ENCODE measurements at regions not wholly inside any gene's neighbourhood (a gene's known extent, or its start where the extent isn't known, plus 50 kb on each side); places are given as distances from the start of the nearest gene placed in this dataset.

DNA sequence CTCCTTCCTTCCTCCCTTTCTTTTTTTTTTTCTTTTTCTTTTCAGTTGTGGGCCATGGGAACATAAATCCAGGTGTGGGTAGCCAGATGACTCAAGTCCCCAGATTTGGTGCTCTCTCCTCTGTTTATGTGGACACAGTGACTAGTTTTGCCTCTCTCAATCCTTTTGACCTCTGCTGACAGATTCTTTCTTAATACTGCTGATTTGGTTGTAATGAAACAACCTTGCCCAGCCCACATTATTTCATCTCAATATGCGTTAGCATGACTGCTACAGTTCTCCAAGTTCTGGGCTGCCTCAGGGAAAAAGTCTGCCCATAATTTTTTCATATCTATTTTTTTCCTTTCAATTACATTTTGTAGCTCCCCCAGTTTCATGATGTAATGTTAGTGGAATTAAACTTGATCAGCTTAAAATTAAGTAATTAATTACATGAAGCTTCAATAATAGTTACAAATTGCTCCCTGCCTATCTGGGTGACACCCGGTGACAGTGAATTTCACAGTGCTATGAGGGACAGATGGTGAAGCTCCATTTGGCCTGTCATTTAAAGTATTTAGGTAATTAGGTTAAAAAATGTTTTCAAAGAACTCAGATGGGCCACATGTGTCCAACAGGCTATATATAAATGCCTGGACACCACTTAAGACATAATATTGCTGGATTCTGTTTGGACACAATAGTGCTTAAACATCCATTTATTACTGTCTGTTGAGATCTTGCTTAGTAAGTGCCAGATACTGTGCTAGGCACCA lies 118.8 kb upstream of the FRY start (continued):
- TF ChIP-seq, protein P1, sequence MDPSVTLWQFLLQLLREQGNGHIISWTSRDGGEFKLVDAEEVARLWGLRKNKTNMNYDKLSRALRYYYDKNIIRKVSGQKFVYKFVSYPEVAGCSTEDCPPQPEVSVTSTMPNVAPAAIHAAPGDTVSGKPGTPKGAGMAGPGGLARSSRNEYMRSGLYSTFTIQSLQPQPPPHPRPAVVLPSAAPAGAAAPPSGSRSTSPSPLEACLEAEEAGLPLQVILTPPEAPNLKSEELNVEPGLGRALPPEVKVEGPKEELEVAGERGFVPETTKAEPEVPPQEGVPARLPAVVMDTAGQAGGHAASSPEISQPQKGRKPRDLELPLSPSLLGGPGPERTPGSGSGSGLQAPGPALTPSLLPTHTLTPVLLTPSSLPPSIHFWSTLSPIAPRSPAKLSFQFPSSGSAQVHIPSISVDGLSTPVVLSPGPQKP (IDR thresholded peaks at IDR 0.05; ENCODE audit: borderline replicate concordance, low read depth, low read length), result no peak
- TF ChIP-seq NFE2L2 (IDR thresholded peaks at IDR 0.05; ENCODE audit: low read depth, low read length) (no peak), BHLHE40 (IDR thresholded peaks at IDR 0.05; ENCODE audit: low read depth, low read length) (no peak)

DNA sequence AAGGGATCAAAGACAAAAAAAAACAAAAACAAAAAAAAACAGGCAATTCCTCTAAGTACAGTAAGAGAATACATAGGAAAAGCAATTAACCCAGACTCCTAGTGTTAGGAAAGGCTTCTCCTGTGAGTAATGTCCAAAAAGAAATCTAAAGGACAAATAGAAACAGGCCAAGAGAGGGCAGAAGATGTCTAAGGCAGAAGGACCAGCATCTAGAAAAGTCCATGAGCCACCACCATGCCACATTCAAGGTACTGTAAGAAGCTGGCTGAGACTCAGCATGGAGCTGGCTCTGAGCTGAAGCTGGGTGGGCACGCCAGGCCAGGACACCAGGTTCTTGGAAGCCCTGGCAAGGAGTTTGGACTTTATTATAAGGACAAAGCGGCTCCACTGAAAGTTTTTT lies 118.1 kb upstream of the FRY start:
- H3K9me3 ChIP-seq (ENCODE audit: control insufficient read depth, insufficient read depth, low read length), result no peaks in the 10 kb centered on the region
- dilution Hi-C loops (cut with HindIII; ENCODE audit: low sequenced_read_pairs, unreplicated experiment), result no loop called here
- no peak overlapping the region for H3K23ac ChIP-seq (ENCODE audit: low read depth, low read length)
- no peak overlapping the region for H3K27ac ChIP-seq (ENCODE audit: insufficient read depth, low read length)
- DNase-seq, result no peak
- H3K4me1 ChIP-seq (ENCODE audit: control insufficient read depth, insufficient read depth, low read length), result no peaks in the 10 kb centered on the region; the same call in 1 of the 2 replicates
- H2BK20ac ChIP-seq (ENCODE audit: low read depth, low read length), result no peak overlapping the region
- CTCF ChIA-PET, result interaction anchor here (0.6 to 1.1 kb wide), 6 partner anchors 97 to 642 kb away, joined by 3 to 5 read pairs (median 4); no protein-coding TSS in a partner anchor
- peak; percentile 65 for ATAC-seq (ENCODE audit: low read depth)
- H2AK5ac ChIP-seq (ENCODE audit: low read depth, low read length), result no peak overlapping the region
- H3K18ac ChIP-seq (ENCODE audit: low read depth, low read length), result peak overlapping the region; percentile 30; the same call in 1 of the 2 replicates
- peaks cover 5% of the 10 kb centered on the region; the same call in 1 of the 2 replicates for H3K27me3 ChIP-seq (ENCODE audit: control insufficient read depth, insufficient read depth, low read length)
- no peak overlapping the region for H4K91ac ChIP-seq (ENCODE audit: insufficient read depth, low read depth, low read length)
- H2BK5ac ChIP-seq (ENCODE audit: low read depth, low read length, poor library complexity, severe bottlenecking), result no peak overlapping the region
- H3K4ac ChIP-seq (ENCODE audit: low read depth, low read length), result no peak overlapping the region
- no peak overlapping the region for H2BK15ac ChIP-seq (ENCODE audit: low read depth, low read length)
- H2AFZ ChIP-seq (replicated peaks; ENCODE audit: low read length, poor library complexity), result no peak overlapping the region
- no peak overlapping the region for H4K5ac ChIP-seq (ENCODE audit: low read depth, low read length)
- H4K20me1 ChIP-seq (ENCODE audit: insufficient read depth, low read length), result no peaks in the 10 kb centered on the region
- in situ Hi-C loops (cut with MboI; ENCODE audit: low sequenced_read_pairs), result loop anchor here (5.0 to 10.0 kb wide), 2 partner anchors 399 to 661 kb away; no protein-coding TSS in a partner anchor
- H4K8ac ChIP-seq (ENCODE audit: low read depth in 2 of 2, low read length in 2 of 2), result no peak overlapping the region
- no peaks in the 10 kb centered on the region for H3K9me1 ChIP-seq (ENCODE audit: insufficient read depth, low read length)
- no peaks in the 10 kb centered on the region for H3K36me3 ChIP-seq (ENCODE audit: control insufficient read depth, insufficient read depth, low read length)
- no peak overlapping the region for H2AK9ac ChIP-seq (replicated peaks; ENCODE audit: low read depth, low read length, poor library complexity)
- H2BK120ac ChIP-seq (ENCODE audit: low read depth, low read length), result no peak overlapping the region
- POLR2A ChIA-PET (ENCODE audit: unreplicated experiment), result no interaction called here
- no peak overlapping the region for H3K4me3 ChIP-seq (ENCODE audit: insufficient read depth, low read depth, low read length)
- no peak overlapping the region for H3K9ac ChIP-seq (ENCODE audit: low read depth, low read length)
- no peak overlapping the region for H3K56ac ChIP-seq (ENCODE audit: extremely low read depth, insufficient read depth, low read length)
- BruUV-seq (replicated peaks), result no TSS peak
- no CpG with 5 or more reads among the region's 2 CpGs for WGBS, 2 experiments (ENCODE audit: extremely low coverage in 2 of 2, insufficient read length in 1 of 2)
- H3K79me1 ChIP-seq (ENCODE audit: low read depth in 1 of 2, low read length in 2 of 2), result no peaks in the 10 kb centered on the region
- H3K14ac ChIP-seq (replicated peaks; ENCODE audit: low read depth, low read length), result no peak overlapping the region
- no peak overlapping the region for H3K4me2 ChIP-seq (ENCODE audit: low read depth, low read length)
- intact Hi-C loops (cut with micrococcal nuclease), result loop anchor here (5.0 to 10.0 kb wide), 5 partner anchors 119 to 669 kb away; partner anchors contain the start of gene FRY
- TF ChIP-seq MXI1 (IDR thresholded peaks at IDR 0.05; ENCODE audit: borderline replicate concordance, low read depth, low read length) (no peak), RAD21 (IDR thresholded peaks at IDR 0.05; ENCODE audit: low read length) (no peak), RCOR1 (IDR thresholded peaks at IDR 0.05; ENCODE audit: insufficient replicate concordance, low read length) (no peak), BHLHE40 (IDR thresholded peaks at IDR 0.05; ENCODE audit: low read depth, low read length) (no peak), CHD1 (IDR thresholded peaks at IDR 0.05; ENCODE audit: low read depth, low read length) (no peak)
- TF ChIP-seq, protein P1 (IDR thresholded peaks at IDR 0.05; ENCODE audit: borderline replicate concordance, low read depth, low read length), result no peak
- TF ChIP-seq, protein P2, sequence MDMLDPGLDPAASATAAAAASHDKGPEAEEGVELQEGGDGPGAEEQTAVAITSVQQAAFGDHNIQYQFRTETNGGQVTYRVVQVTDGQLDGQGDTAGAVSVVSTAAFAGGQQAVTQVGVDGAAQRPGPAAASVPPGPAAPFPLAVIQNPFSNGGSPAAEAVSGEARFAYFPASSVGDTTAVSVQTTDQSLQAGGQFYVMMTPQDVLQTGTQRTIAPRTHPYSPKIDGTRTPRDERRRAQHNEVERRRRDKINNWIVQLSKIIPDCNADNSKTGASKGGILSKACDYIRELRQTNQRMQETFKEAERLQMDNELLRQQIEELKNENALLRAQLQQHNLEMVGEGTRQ (IDR thresholded peaks at IDR 0.05; ENCODE audit: low read depth, low read length), result no peak
- TF ChIP-seq, protein P3, sequence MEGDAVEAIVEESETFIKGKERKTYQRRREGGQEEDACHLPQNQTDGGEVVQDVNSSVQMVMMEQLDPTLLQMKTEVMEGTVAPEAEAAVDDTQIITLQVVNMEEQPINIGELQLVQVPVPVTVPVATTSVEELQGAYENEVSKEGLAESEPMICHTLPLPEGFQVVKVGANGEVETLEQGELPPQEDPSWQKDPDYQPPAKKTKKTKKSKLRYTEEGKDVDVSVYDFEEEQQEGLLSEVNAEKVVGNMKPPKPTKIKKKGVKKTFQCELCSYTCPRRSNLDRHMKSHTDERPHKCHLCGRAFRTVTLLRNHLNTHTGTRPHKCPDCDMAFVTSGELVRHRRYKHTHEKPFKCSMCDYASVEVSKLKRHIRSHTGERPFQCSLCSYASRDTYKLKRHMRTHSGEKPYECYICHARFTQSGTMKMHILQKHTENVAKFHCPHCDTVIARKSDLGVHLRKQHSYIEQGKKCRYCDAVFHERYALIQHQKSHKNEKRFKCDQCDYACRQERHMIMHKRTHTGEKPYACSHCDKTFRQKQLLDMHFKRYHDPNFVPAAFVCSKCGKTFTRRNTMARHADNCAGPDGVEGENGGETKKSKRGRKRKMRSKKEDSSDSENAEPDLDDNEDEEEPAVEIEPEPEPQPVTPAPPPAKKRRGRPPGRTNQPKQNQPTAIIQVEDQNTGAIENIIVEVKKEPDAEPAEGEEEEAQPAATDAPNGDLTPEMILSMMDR (conservative IDR thresholded peaks at IDR 0.05; ENCODE audit: low read depth, low read length), result no peak
